Spleen (tissue), 11 donors: ENCODE measurements at regions not wholly inside any gene's neighbourhood (a gene's known extent, or its start where the extent isn't known, plus 50 kb on each side); places are given as distances from the start of the nearest gene placed in this dataset.
A peak's percentile ranks its signal among the peaks of the same experiment; 100 is the strongest.

Experiments
- DNase-seq: peaks from one replicate; pipeline ENCODE4 v3.0.0-alpha.2; 2020
- H3K27ac ChIP-seq, 8 donors: fragments of 200-600 bp; sonication (generic) in 7 of 8; 1 replicate in 4 of 8; 2 replicates in 4 of 8; pipeline versions ENCODE4 v1.5.0 to v1.8.0; 2016 to 2021; ENCODE audit warnings: inconsistent platforms in 4 of 8, mild to moderate bottlenecking in 4 of 8, moderate library complexity in 1 of 8
- H3K27me3 ChIP-seq, 7 donors: fragments of 200-600 bp; sonication (generic) in 6 of 7; replicated peaks in 1 of 7; 1 replicate in 4 of 7; 2 replicates in 3 of 7; pipeline versions ENCODE4 v1.5.0 to v1.8.0; 2016 to 2021; ENCODE audit warnings: inconsistent platforms in 3 of 7, mild to moderate bottlenecking in 1 of 7
- H3K36me3 ChIP-seq, 6 donors: fragments of 200-600 bp; sonication (generic) in 5 of 6; 1 replicate in 4 of 6; 2 replicates in 2 of 6; pipeline versions ENCODE4 v1.5.0 to v1.8.0; 2016 to 2021; ENCODE audit warnings: inconsistent platforms in 2 of 6
- H3K4me1 ChIP-seq, 6 donors: fragments of 200-600 bp; sonication (generic) in 5 of 6; 1 replicate in 3 of 6; 2 replicates in 3 of 6; pipeline versions ENCODE4 v1.5.0 to v1.8.0; 2016 to 2021; ENCODE audit warnings: inconsistent platforms in 3 of 6
- H3K4me3 ChIP-seq, 8 donors: fragments of 200-600 bp; sonication (generic) in 7 of 8; 1 replicate in 4 of 8; 2 replicates in 4 of 8; pipeline versions ENCODE4 v1.5.0 to v1.8.0; 2016 to 2021; ENCODE audit warnings: inconsistent platforms in 4 of 8, mild to moderate bottlenecking in 4 of 8, moderate library complexity in 2 of 8
- H3K9me3 ChIP-seq, 8 donors: fragments of 200-600 bp; sonication (generic) in 7 of 8; 1 replicate in 4 of 8; 2 replicates in 4 of 8; pipeline versions ENCODE4 v1.5.0 to v1.8.0; 2016 to 2021; ENCODE audit warnings: inconsistent platforms in 4 of 8
- CTCF ChIP-seq, 11 experiments: fragments of 200-600 bp in 7 of 11; fragments of 450-650 bp in 4 of 11; sonication (generic) in 4 of 11; IDR thresholded peaks in 8 of 11; conservative IDR thresholded peaks in 3 of 11; 1 replicate in 7 of 11; 2 replicates in 4 of 11; pipeline versions ENCODE4 v1.4.0 to v1.8.0; 2016 to 2021; ENCODE audit warnings: antibody characterized with exemption in 11 of 11, inconsistent platforms in 4 of 11, mild to moderate bottlenecking in 1 of 11
- POLR2A ChIP-seq, 3 donors: fragments of 450-650 bp; IDR thresholded peaks; one replicate each; pipeline ENCODE4 v1.5.1; 2017; ENCODE audit warnings: antibody characterized with exemption in 3 of 3, mild to moderate bottlenecking in 1 of 3
- POLR2AphosphoS5 ChIP-seq, 3 donors: sonication (generic); formaldehyde crosslinking; IDR thresholded peaks; one replicate each; pipeline ENCODE4 v1.5.1; 2017; ENCODE audit warnings: antibody characterized with exemption in 3 of 3
- WGBS, 5 donors: extraction: QIAGEN DNeasy Blood & Tissue Kit in 3 of 5; methylation state at CpG; one replicate each; pipeline versions ENCODE4 v1.1.5 to v1.1.7; 2013 to 2018; 5-methylcytosine and 5-hydroxymethylcytosine counted together
- intact Hi-C: fragments of 100-400 bp; cut with DNase I; formaldehyde crosslinking; loops from one replicate; pipeline ENCODE4 v1.15.0; 2023; ENCODE audit warnings: low total_unique reads
- donor health status: healthy with polysubstance abuse.
- donor health status: DM: no; HTN: no; CAD: no; lungs with moderate emphysema.
- donor health status: DM: no; HTN: no; CAD: no.
- donor health status: Bipolar disorder and iron deficiency.
- donor health status: healthy.
- donor health status: DM: no; HTN: no; CAD: no.
- donor health status: DM: yes; HTN: yes; CAD: no.

GRCh38 chr3:197393711-197394110 lies 95.3 kb upstream of the DLG1 start:
- H3K4me3 ChIP-seq = no peak overlapping the region
- H3K36me3 ChIP-seq = no peaks in the 10 kb centered on the region
- H3K9me3 ChIP-seq = no peaks in the 10 kb centered on the region
- no peak overlapping the region for H3K27ac ChIP-seq
- intact Hi-C loops = no loop called here
- TF ChIP-seq POLR2A (IDR thresholded peaks at IDR 0.05) (no peak), POLR2AphosphoS5 (IDR thresholded peaks at IDR 0.05) (no peak), CTCF (IDR thresholded peaks at IDR 0.05 in 8 of 11, conservative IDR thresholded peaks at IDR 0.05 in 3 of 11) (no peak)
- WGBS, 5 donors = 84 to 95% (median 87%) methylated on average over 4 of the region's 4 CpGs
- peaks cover 0 to 20% (median 0%) of the 10 kb centered on the region in 7 donors for H3K27me3 ChIP-seq
- DNase-seq = peak; percentile 29
- no peaks in the 10 kb centered on the region for H3K4me1 ChIP-seq

GRCh38 chr3:197392961-197393360 lies 94.5 kb upstream of the DLG1 start:
- Histone ChIP-seq H3K27me3 (peaks cover 0 to 20% (median 0%) of the 10 kb centered on the region in 7 donors), H3K27ac (no peak overlapping the region), H3K36me3 (no peaks in the 10 kb centered on the region), H3K9me3 (no peaks in the 10 kb centered on the region), H3K4me1 (no peaks in the 10 kb centered on the region), H3K4me3 (no peak overlapping the region)
- intact Hi-C loops = no loop called here
- 58 to 78% (median 66%) methylated on average over 3 of the region's 3 CpGs for WGBS, 5 donors
- TF ChIP-seq POLR2AphosphoS5 (IDR thresholded peaks at IDR 0.05) (no peak), CTCF (IDR thresholded peaks at IDR 0.05 in 8 of 11, conservative IDR thresholded peaks at IDR 0.05 in 3 of 11) (no peak), POLR2A (IDR thresholded peaks at IDR 0.05) (no peak)
- DNase-seq = no peak

GRCh38 chr3:197381371-197381770 lies 83.0 kb upstream of the DLG1 start:
- H3K27me3 ChIP-seq = peaks cover 0 to 5% (median 0%) of the 10 kb centered on the region in 7 donors
- WGBS, 5 donors = 71 to 88% (median 77%) methylated on average over 2 of the region's 2 CpGs
- H3K4me1 ChIP-seq = no peaks in the 10 kb centered on the region
- peaks cover 0 to 6% (median 0%) of the 10 kb centered on the region in 8 donors for H3K9me3 ChIP-seq
- DNase-seq = no peak
- no peaks in the 10 kb centered on the region for H3K36me3 ChIP-seq
- H3K27ac ChIP-seq = no peak overlapping the region
- intact Hi-C loops = no loop called here
- no peak overlapping the region for H3K4me3 ChIP-seq
- TF ChIP-seq POLR2A (IDR thresholded peaks at IDR 0.05) (no peak), CTCF (IDR thresholded peaks at IDR 0.05 in 8 of 11, conservative IDR thresholded peaks at IDR 0.05 in 3 of 11) (no peak), POLR2AphosphoS5 (IDR thresholded peaks at IDR 0.05) (no peak)

GRCh38 chr3:197380786-197381185 lies 82.4 kb upstream of the DLG1 start:
- Histone ChIP-seq H3K9me3 (peaks cover 0 to 6% (median 0%) of the 10 kb centered on the region in 8 donors), H3K4me1 (no peaks in the 10 kb centered on the region), H3K27me3 (peaks cover 0 to 5% (median 0%) of the 10 kb centered on the region in 7 donors), H3K27ac (no peak overlapping the region), H3K4me3 (no peak overlapping the region), H3K36me3 (no peaks in the 10 kb centered on the region)
- peak; percentile 43 for DNase-seq
- 81 to 91% (median 84%) methylated on average over 5 of the region's 5 CpGs for WGBS, 5 donors
- intact Hi-C loops = no loop called here
- TF ChIP-seq CTCF (IDR thresholded peaks at IDR 0.05 in 8 of 11, conservative IDR thresholded peaks at IDR 0.05 in 3 of 11) = no peak
- no peak for TF ChIP-seq POLR2AphosphoS5 (IDR thresholded peaks at IDR 0.05)
- TF ChIP-seq POLR2A (IDR thresholded peaks at IDR 0.05) = no peak
